Large intestine (tissue), 3 donors: ENCODE measurements at regions not wholly inside any gene's neighbourhood (a gene's known extent, or its start where the extent isn't known, plus 50 kb on each side); places are given as distances from the start of the nearest gene placed in this dataset.

Source experiments
- DNase-seq, 2 donors: peaks; one replicate each; pipeline versions ENCODE4 v3.0.0 to v3.0.0-alpha.2; 2013
- H3K27ac ChIP-seq: one replicate; pipeline ENCODE4 v1.5.1; 2013; ENCODE audit warnings: low read length
- H3K27me3 ChIP-seq: 2 replicates; pipeline ENCODE4 v1.6.1; 2013; ENCODE audit warnings: low read length; ENCODE audit not compliant: control insufficient read depth, insufficient read depth
- H3K36me3 ChIP-seq: 2 replicates; pipeline ENCODE4 v1.6.1; 2013; ENCODE audit warnings: low read length; ENCODE audit not compliant: control insufficient read depth, insufficient read depth
- H3K4me1 ChIP-seq: one replicate; pipeline ENCODE4 v1.6.1; 2013; ENCODE audit warnings: low read length; ENCODE audit not compliant: control insufficient read depth, insufficient read depth
- H3K4me3 ChIP-seq: one replicate; pipeline ENCODE4 v1.5.1; 2013; ENCODE audit warnings: low read length
- H3K9me3 ChIP-seq: one replicate; pipeline ENCODE4 v1.6.1; 2013; ENCODE audit warnings: mild to moderate bottlenecking, low read depth, low read length, moderate library complexity; ENCODE audit not compliant: control insufficient read depth
- WGBS: methylation state at CpG from one replicate; pipeline ENCODE4 v1.1.5; 2013; ENCODE audit warnings: low lambda C conversion rate; ENCODE audit not compliant: insufficient coverage; 5-methylcytosine and 5-hydroxymethylcytosine counted together

GRCh38 chr2:128427413-128427755 lies 108.7 kb upstream of the HS6ST1 start:
- no peak for DNase-seq
- Histone ChIP-seq H3K36me3 (no peaks in the 10 kb centered on the region), H3K4me3 (no peak overlapping the region), H3K4me1 (no peaks in the 10 kb centered on the region), H3K27ac (no peak overlapping the region), H3K27me3 (peaks cover 6% of the 10 kb centered on the region), H3K9me3 (no peaks in the 10 kb centered on the region)
- no CpG with 5 or more reads among the region's 5 CpGs for WGBS

GRCh38 chr2:128428415-128428814 lies 109.7 kb upstream of the HS6ST1 start:
- H3K27me3 ChIP-seq: peaks cover 6% of the 10 kb centered on the region
- H3K36me3 ChIP-seq: no peaks in the 10 kb centered on the region
- no peak overlapping the region for H3K4me3 ChIP-seq
- H3K4me1 ChIP-seq: no peaks in the 10 kb centered on the region
- H3K9me3 ChIP-seq: no peaks in the 10 kb centered on the region
- H3K27ac ChIP-seq: no peak overlapping the region
- no peak for DNase-seq
- WGBS: 82% methylated on average over 2 of the region's 3 CpGs

- DNase-seq: no peak
- no peaks in the 10 kb centered on the region for H3K27me3 ChIP-seq
- WGBS: 92% methylated on average over 4 of the region's 4 CpGs
- H3K4me3 ChIP-seq: no peak overlapping the region
- no peaks in the 10 kb centered on the region for H3K4me1 ChIP-seq
- H3K36me3 ChIP-seq: no peaks in the 10 kb centered on the region
- no peak overlapping the region for H3K27ac ChIP-seq
- H3K9me3 ChIP-seq: no peaks in the 10 kb centered on the region
Measured at GRCh38 chr2:128432423-128432822, 113.8 kb upstream of the HS6ST1 start.

- Histone ChIP-seq H3K4me1 (no peaks in the 10 kb centered on the region), H3K27me3 (no peaks in the 10 kb centered on the region), H3K36me3 (no peaks in the 10 kb centered on the region), H3K4me3 (no peak overlapping the region), H3K9me3 (no peaks in the 10 kb centered on the region), H3K27ac (no peak overlapping the region)
- DNase-seq: no peak
- WGBS: 100% methylated on average over 2 of the region's 3 CpGs
Measured at GRCh38 chr2:128433911-128434550, 115.4 kb upstream of the HS6ST1 start.

GRCh38 chr2:128435576-128436478 lies 117.2 kb upstream of the HS6ST1 start:
- Histone ChIP-seq H3K36me3 (no peaks in the 10 kb centered on the region), H3K27me3 (no peaks in the 10 kb centered on the region), H3K27ac (no peak overlapping the region), H3K9me3 (no peaks in the 10 kb centered on the region), H3K4me3 (no peak overlapping the region), H3K4me1 (no peaks in the 10 kb centered on the region)
- no peak for DNase-seq
- no CpG with 5 or more reads among the region's 18 CpGs for WGBS

GRCh38 chr2:128436479-128437203 lies 118.0 kb upstream of the HS6ST1 start:
- Histone ChIP-seq H3K36me3 (no peaks in the 10 kb centered on the region), H3K27me3 (no peaks in the 10 kb centered on the region), H3K27ac (no peak overlapping the region), H3K4me1 (no peaks in the 10 kb centered on the region), H3K4me3 (no peak overlapping the region), H3K9me3 (no peaks in the 10 kb centered on the region)
- DNase-seq: no peak
- WGBS: no CpG with 5 or more reads among the region's 12 CpGs

GRCh38 chr2:128437204-128437565 lies 118.5 kb upstream of the HS6ST1 start:
- Histone ChIP-seq H3K4me1 (peaks cover 5% of the 10 kb centered on the region), H3K9me3 (no peaks in the 10 kb centered on the region), H3K27me3 (no peaks in the 10 kb centered on the region), H3K36me3 (no peaks in the 10 kb centered on the region), H3K27ac (no peak overlapping the region), H3K4me3 (no peak overlapping the region)
- DNase-seq: no peak
- WGBS: no CpG with 5 or more reads among the region's 9 CpGs

GRCh38 chr2:128438091-128438490 lies 119.4 kb upstream of the HS6ST1 start:
- Histone ChIP-seq H3K27ac (no peak overlapping the region), H3K4me1 (peaks cover 14% of the 10 kb centered on the region), H3K27me3 (no peaks in the 10 kb centered on the region), H3K36me3 (no peaks in the 10 kb centered on the region), H3K9me3 (no peaks in the 10 kb centered on the region), H3K4me3 (no peak overlapping the region)
- no peak for DNase-seq
- WGBS: no CpG with 5 or more reads among the region's 16 CpGs

- no peaks in the 10 kb centered on the region for H3K36me3 ChIP-seq
- no peaks in the 10 kb centered on the region for H3K9me3 ChIP-seq
- no peak for DNase-seq
- no peak overlapping the region for H3K4me3 ChIP-seq
- no peaks in the 10 kb centered on the region for H3K27me3 ChIP-seq
- H3K4me1 ChIP-seq: peaks cover 15% of the 10 kb centered on the region
- no CpG with 5 or more reads among the region's 14 CpGs for WGBS
- no peak overlapping the region for H3K27ac ChIP-seq
Measured at GRCh38 chr2:128438586-128438985, 119.9 kb upstream of the HS6ST1 start.

GRCh38 chr2:128439031-128439790 lies 120.5 kb upstream of the HS6ST1 start:
- no peak overlapping the region for H3K27ac ChIP-seq
- H3K4me1 ChIP-seq: peaks cover 15% of the 10 kb centered on the region
- no CpG with 5 or more reads among the region's 12 CpGs for WGBS
- no peak overlapping the region for H3K4me3 ChIP-seq
- DNase-seq: no peak
- no peaks in the 10 kb centered on the region for H3K9me3 ChIP-seq
- H3K36me3 ChIP-seq: no peaks in the 10 kb centered on the region
- no peaks in the 10 kb centered on the region for H3K27me3 ChIP-seq
